Mucosa of rectum (tissue), 2 donors: ENCODE measurements at regions not wholly inside any gene's neighbourhood (a gene's known extent, or its start where the extent isn't known, plus 50 kb on each side); places are given as distances from the start of the nearest gene placed in this dataset.

Source experiments
- H3K27ac ChIP-seq, 2 donors: one replicate each; pipeline ENCODE4 v1.7.0; 2013; ENCODE audit warnings: inconsistent platforms in 2 of 2, low read depth in 2 of 2, low read length in 2 of 2
- H3K27me3 ChIP-seq, 2 donors: one replicate each; pipeline ENCODE4 v1.7.0; 2013; ENCODE audit warnings: low read length in 2 of 2; ENCODE audit not compliant: control insufficient read depth in 2 of 2, insufficient read depth in 2 of 2
- H3K36me3 ChIP-seq, 2 donors: one replicate each; pipeline ENCODE4 v1.7.0; 2013; ENCODE audit warnings: low read length in 2 of 2; ENCODE audit not compliant: control insufficient read depth in 2 of 2, insufficient read depth in 2 of 2
- H3K4me1 ChIP-seq, 2 donors: one replicate each; pipeline ENCODE4 v1.7.0; 2013; ENCODE audit warnings: low read length in 2 of 2, mild to moderate bottlenecking in 1 of 2; ENCODE audit not compliant: control insufficient read depth in 2 of 2, insufficient read depth in 2 of 2
- H3K4me3 ChIP-seq, 2 donors: one replicate each; pipeline ENCODE4 v1.7.0; 2013; ENCODE audit warnings: low read length in 2 of 2
- H3K9ac ChIP-seq, 2 donors: one replicate each; pipeline ENCODE4 v1.7.0; 2013; ENCODE audit warnings: low read length in 2 of 2, low read depth in 1 of 2, mild to moderate bottlenecking in 1 of 2
- H3K9me3 ChIP-seq, 2 donors: one replicate each; pipeline ENCODE4 v1.7.0; 2013; ENCODE audit warnings: low read length in 2 of 2; ENCODE audit not compliant: control insufficient read depth in 2 of 2
- donor health status: healthy.
- donor health status: Normal muscosa, but diverticular disease.

- no peaks in the 10 kb centered on the region for H3K4me1 ChIP-seq
- no peak overlapping the region for H3K4me3 ChIP-seq
- H3K9me3 ChIP-seq, result no peaks in the 10 kb centered on the region
- H3K9ac ChIP-seq, result no peak overlapping the region
- H3K27me3 ChIP-seq, result no peaks in the 10 kb centered on the region
- H3K27ac ChIP-seq, result no peak overlapping the region
- no peaks in the 10 kb centered on the region for H3K36me3 ChIP-seq
Observed at GRCh38 chr2:104660991-104661390, 192.9 kb upstream of the POU3F3 start.

- H3K36me3 ChIP-seq, result no peaks in the 10 kb centered on the region
- H3K9ac ChIP-seq, result no peak overlapping the region
- no peak overlapping the region for H3K27ac ChIP-seq
- H3K27me3 ChIP-seq, result no peaks in the 10 kb centered on the region
- no peak overlapping the region for H3K4me3 ChIP-seq
- no peaks in the 10 kb centered on the region for H3K4me1 ChIP-seq
- no peaks in the 10 kb centered on the region for H3K9me3 ChIP-seq
Observed at GRCh38 chr2:104664672-104665071, 189.2 kb upstream of the POU3F3 start.

GRCh38 chr2:104668631-104669030 is 185.3 kb upstream of the POU3F3 start:
- H3K4me1 ChIP-seq, result no peaks in the 10 kb centered on the region
- no peaks in the 10 kb centered on the region for H3K9me3 ChIP-seq
- H3K36me3 ChIP-seq, result no peaks in the 10 kb centered on the region

GRCh38 chr2:104673225-104673624 is 180.7 kb upstream of the POU3F3 start:
- Histone ChIP-seq H3K4me1 (no peaks in the 10 kb centered on the region), H3K36me3 (no peaks in the 10 kb centered on the region), H3K9ac (no peak overlapping the region), H3K9me3 (no peaks in the 10 kb centered on the region), H3K27ac (no peak overlapping the region), H3K4me3 (no peak overlapping the region), H3K27me3 (no peaks in the 10 kb centered on the region)

More at GRCh38 chr2:104668631-104669030, 185.3 kb upstream of the POU3F3 start:
- Histone ChIP-seq H3K27me3 (no peaks in the 10 kb centered on the region), H3K9ac (no peak overlapping the region), H3K4me3 (no peak overlapping the region), H3K27ac (no peak overlapping the region)

GRCh38 chr2:104678181-104678580 is 175.7 kb upstream of the POU3F3 start:
- Histone ChIP-seq H3K9ac (no peak overlapping the region), H3K4me1 (no peaks in the 10 kb centered on the region), H3K36me3 (no peaks in the 10 kb centered on the region), H3K27ac (no peak overlapping the region), H3K9me3 (no peaks in the 10 kb centered on the region), H3K4me3 (no peak overlapping the region), H3K27me3 (no peaks in the 10 kb centered on the region)

- Histone ChIP-seq H3K36me3 (no peaks in the 10 kb centered on the region), H3K27ac (no peak overlapping the region), H3K9ac (no peak overlapping the region), H3K4me1 (no peaks in the 10 kb centered on the region), H3K9me3 (no peaks in the 10 kb centered on the region), H3K27me3 (no peaks in the 10 kb centered on the region), H3K4me3 (no peak overlapping the region)
Observed at GRCh38 chr2:104685591-104685990, 168.3 kb upstream of the POU3F3 start.

GRCh38 chr2:104687147-104687546 is 166.8 kb upstream of the POU3F3 start:
- Histone ChIP-seq H3K27me3 (no peaks in the 10 kb centered on the region), H3K4me3 (no peak overlapping the region), H3K9me3 (no peaks in the 10 kb centered on the region), H3K36me3 (no peaks in the 10 kb centered on the region), H3K4me1 (no peaks in the 10 kb centered on the region), H3K9ac (no peak overlapping the region), H3K27ac (no peak overlapping the region)

GRCh38 chr2:104690255-104690984 is 163.5 kb upstream of the POU3F3 start:
- H3K27me3 ChIP-seq, result no peaks in the 10 kb centered on the region
- H3K9me3 ChIP-seq, result no peaks in the 10 kb centered on the region
- no peak overlapping the region for H3K9ac ChIP-seq
- no peaks in the 10 kb centered on the region for H3K36me3 ChIP-seq
- no peak overlapping the region for H3K27ac ChIP-seq
- no peak overlapping the region for H3K4me3 ChIP-seq
- no peaks in the 10 kb centered on the region for H3K4me1 ChIP-seq

- Histone ChIP-seq H3K4me1 (no peaks in the 10 kb centered on the region), H3K9ac (no peak overlapping the region), H3K27ac (no peak overlapping the region), H3K36me3 (no peaks in the 10 kb centered on the region), H3K27me3 (no peaks in the 10 kb centered on the region), H3K4me3 (no peak overlapping the region), H3K9me3 (no peaks in the 10 kb centered on the region)
Observed at GRCh38 chr2:104698276-104698675, 155.6 kb upstream of the POU3F3 start.

GRCh38 chr2:104701411-104701911 is 152.5 kb upstream of the POU3F3 start:
- no peak overlapping the region for H3K27ac ChIP-seq
- no peaks in the 10 kb centered on the region for H3K4me1 ChIP-seq
- no peak overlapping the region for H3K4me3 ChIP-seq
- H3K27me3 ChIP-seq, result no peaks in the 10 kb centered on the region
- no peak overlapping the region for H3K9ac ChIP-seq
- H3K9me3 ChIP-seq, result no peaks in the 10 kb centered on the region
- no peaks in the 10 kb centered on the region for H3K36me3 ChIP-seq
